GM21737 (cell line): ENCODE measurements at regions not wholly inside any gene's neighbourhood (a gene's known extent, or its start where the extent isn't known, plus 50 kb on each side); places are given as distances from the start of the nearest gene placed in this dataset.
"Not testable (repeated sequence)": the region's sequence is repeated elsewhere in the genome, so short reads cannot be mapped to it uniquely, and the experiment has no call there.

ENCODE experiments used
- ATAC-seq: cut with Tn5 transposase; IDR thresholded peaks from one replicate; pipeline ENCODE4 v1.9.1; 2021; ENCODE audit warnings: mild to moderate bottlenecking, moderate library complexity; ENCODE audit not compliant: unreplicated experiment

- no peak for ATAC-seq
Observed at GRCh38 chr4:171378323-171378722, 434.9 kb upstream of the GALNTL6 start.

GRCh38 chr4:171376724-171377123, 436.5 kb upstream of the GALNTL6 start:
- ATAC-seq, result no peak

GRCh38 chr4:171353535-171353934, 459.7 kb upstream of the GALNTL6 start:
- no peak for ATAC-seq

DNA sequence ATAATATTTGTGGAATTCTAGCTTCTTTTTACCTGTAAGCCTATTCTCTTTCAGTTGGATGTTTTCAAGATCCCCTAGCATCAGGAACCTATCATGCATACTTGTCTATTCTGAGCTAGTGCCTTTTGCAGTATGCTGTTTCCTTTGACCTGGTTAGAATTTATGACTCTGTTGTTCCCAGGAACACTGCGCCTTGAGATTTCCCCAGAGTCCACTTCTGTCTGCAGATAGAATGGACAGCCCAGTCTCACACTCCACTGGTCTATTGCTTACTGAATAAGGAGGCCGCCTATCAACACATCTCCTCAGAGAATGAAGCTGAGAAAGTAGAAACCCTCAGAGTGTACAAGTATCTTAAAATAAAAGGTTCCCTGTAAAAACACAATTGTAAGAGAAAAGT, 465.1 kb upstream of the GALNTL6 start:
- no peak for ATAC-seq

DNA sequence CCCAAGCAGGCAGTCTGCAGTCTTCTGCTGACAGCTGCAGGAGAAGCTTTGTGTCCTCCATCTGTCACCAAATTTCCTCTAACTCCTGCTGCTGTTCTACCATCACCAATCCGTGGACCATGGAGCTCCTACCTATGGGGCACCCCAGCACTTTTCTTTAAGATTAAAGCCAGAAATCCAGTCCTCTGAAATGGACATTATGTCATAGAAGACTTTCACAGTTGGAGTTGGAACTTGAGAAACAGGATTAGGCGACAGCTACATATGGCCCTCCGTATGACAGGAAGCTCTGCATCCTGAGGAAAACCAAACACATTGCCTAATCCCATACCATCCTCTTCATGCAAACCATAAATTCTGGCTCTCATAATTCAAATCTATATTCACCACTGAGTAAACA, 470.6 kb upstream of the GALNTL6 start:
- no peak for ATAC-seq

DNA sequence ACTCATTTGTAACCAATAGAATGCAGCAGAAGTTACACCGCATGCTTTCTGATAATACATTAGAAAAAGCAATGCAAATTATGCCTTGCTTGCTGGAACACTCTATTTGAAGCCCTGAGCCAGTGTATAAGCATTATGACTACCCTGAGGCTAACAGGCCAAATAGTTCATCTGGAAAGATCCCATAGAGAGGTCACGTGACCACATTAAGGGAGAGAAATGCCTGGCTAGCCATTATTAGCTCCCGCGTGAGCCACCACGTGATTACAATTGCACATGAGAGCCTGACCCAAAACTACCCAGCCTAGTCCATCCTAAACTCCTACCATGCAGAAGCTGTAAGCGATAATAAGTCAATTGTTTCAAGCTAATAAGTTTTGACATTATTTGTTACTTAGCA, 472.9 kb upstream of the GALNTL6 start:
- ATAC-seq, result no peak

- no peak for ATAC-seq
Observed at GRCh38 chr4:171334549-171334948, 478.7 kb upstream of the GALNTL6 start.

- ATAC-seq, result no peak
Observed at GRCh38 chr4:171308661-171309060, 504.5 kb upstream of the GALNTL6 start.

DNA sequence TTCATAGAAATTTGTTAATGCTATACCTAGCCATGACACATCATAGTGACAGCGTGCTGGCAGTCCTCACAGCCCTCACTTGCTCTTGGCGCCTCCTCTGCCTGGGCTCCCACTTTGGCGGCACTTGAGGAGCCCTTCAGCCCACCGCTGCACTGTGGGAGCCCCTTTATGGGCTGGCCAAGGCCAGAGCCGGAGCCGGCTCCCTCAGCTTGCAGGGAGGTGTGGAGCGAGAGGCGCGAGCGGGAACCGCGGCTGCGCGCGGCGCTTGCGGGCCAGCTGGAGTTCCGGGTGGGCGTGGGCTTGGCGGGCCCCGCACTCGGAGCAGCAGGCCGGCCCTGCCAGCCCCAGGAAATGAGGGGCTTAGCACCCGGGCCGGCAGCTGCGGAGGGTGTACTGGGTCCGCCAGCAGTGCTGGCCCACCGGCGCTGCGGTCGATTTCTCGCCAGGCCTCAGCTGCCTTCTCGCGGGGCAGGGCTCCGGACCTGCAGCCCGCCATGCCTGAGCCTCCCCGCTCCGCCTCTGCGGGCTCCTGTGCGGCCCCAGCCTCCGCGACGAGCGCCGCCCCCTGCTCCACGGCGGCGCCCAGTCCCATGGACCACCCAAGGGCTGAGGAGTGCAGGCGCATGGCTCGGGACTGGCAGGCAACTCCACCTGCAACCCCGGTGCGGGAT, 515.0 kb upstream of the GALNTL6 start:
- ATAC-seq, result not testable (repeated sequence)

DNA sequence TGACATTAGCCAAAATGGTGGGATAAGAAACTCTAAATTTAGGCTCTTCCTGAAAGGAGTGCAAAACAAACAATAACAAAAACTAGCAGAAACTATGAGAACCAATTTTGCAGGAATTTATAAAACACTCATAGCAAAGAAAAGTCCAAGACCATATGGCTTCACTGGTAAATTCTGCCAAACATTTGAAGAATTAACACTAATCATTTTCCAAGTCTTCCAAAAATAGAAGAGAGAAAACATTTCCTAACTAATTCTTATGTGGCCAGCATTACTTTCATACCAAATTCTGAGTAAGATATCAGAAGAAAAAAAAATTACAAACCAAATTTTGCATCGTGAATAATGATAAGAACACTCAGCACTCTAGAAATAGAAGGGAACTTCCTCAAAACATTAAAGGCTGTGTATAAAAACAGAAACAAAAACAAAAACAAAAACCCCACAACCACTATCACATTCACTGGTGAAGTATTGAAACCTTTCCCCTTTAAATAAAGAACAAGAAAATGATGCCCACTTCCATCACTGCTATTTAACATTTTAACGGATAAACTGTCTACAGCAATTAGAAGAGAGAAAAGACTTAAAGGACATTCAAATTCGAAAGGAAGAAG, 524.3 kb upstream of the GALNTL6 start:
- ATAC-seq, result no peak

DNA sequence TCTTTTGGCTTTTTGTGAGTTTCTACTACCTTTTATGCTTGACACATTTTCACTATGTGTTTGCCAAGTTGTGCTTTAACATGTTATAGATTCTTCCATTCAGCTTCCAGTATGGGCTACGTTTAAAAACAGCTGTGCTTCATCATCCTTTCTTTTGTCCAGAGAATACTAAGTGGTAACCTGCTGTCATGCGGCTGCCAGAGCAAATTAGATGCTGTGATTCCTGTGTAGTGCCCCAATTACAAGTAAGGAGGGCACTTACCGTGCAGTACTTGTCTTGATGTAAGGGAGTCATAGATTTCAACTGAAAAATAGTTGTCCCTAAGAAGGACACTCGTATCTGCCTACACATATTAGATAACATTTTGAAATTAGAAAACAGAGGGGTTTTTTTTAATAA, 531.8 kb upstream of the GALNTL6 start:
- ATAC-seq, result no peak

GRCh38 chr4:171279131-171279530, 534.1 kb upstream of the GALNTL6 start:
- ATAC-seq, result no peak

DNA sequence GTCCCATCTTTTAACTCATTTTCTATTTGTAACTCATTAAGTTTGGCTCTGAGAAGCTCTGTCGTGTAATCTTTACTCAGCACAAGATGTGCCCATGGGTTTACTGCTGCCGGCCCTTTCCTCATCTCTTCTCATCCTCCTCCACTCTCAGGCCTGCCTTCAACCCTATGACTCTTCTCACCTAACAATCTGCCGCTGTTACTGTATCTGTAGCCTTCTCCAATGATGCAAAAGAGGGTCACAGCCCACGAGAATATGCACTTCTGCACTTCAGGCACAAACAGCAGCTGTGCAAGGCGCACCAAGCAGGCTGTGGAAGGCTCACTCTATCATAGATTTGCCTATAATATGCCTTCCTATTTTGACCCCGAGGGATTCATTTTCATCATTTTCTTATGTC, 546.5 kb upstream of the GALNTL6 start:
- no peak for ATAC-seq

- no peak for ATAC-seq
Observed at GRCh38 chr4:171265190-171265818, 547.9 kb upstream of the GALNTL6 start.

DNA sequence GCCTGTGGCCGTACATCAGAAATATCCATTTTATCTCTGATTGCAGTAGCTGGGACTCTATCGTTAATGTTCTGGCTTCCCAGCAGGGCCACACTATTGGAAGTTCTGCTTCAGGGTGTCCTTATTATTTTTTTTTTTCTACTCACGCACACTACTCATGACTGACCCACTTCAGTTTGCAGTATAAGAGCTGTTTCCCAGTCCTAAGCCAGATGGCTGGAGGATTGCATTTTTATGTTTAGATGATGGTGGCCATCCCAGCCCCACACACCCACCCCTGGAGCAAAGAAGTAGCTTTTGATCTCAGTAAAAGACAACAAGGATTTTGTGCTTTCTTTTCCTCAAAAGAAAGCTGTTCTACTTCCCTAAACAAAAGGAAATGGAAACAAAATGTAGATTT, 557.0 kb upstream of the GALNTL6 start:
- no peak for ATAC-seq

DNA sequence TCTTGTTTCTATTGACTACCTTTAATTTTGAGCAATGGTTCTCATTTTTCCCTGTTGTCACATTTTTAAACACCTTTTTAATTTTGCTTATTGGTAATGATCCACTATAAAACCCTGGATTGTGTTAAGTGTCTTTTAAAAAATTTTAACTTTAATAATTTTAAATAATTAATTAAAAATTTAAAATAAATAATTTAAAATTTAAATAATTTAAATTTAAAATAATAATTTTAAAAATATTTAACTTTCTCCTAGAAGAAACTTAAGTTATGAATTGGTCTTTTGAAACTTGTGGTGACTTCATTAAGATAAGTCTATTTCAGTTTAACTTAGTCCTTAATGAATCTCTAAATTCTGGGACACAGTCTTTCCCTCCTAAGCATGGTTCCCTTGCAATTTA, 566.3 kb upstream of the GALNTL6 start:
- ATAC-seq, result no peak

DNA sequence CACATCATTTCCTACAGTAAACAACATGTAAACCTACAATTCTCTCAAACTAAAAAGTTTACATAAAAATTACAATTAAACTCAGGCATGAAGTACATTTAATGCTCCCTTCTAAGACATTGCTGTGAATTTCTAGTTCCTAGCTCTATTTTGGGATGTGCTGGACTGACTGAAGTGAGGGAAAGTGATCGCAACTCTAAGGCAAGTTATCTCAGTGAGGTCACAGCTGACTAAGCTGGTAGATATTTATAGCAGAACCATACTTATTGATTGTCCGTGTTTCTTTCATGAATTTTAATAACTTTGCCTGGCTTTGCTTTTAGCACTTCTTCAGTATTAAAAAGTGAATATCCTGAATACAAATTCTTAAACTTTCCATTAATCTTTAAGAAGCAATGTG, 570.4 kb upstream of the GALNTL6 start:
- ATAC-seq, result no peak

DNA sequence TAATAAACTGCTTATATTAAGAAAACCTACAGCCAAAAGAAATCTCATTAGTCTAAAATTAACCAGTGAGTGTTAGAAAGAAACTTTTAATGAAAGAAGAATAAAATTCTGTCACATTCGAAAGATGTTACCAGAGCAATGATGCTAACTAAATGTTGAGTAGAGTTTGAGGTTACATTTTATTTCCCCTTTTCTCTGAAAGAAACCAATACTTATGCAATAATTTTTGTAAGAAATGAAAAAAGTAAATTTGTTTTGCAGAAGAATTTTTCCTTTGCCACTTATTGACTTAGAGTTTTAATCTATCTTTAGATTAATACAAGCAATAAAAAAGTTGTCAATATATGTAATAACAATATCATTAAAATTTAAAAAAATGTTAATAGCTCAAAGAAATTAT, 574.0 kb upstream of the GALNTL6 start:
- ATAC-seq, result no peak

GRCh38 chr4:171235521-171235920, 577.7 kb upstream of the GALNTL6 start:
- ATAC-seq, result no peak

GRCh38 chr4:171229354-171229753, 583.9 kb upstream of the GALNTL6 start:
- not testable (repeated sequence) for ATAC-seq

DNA sequence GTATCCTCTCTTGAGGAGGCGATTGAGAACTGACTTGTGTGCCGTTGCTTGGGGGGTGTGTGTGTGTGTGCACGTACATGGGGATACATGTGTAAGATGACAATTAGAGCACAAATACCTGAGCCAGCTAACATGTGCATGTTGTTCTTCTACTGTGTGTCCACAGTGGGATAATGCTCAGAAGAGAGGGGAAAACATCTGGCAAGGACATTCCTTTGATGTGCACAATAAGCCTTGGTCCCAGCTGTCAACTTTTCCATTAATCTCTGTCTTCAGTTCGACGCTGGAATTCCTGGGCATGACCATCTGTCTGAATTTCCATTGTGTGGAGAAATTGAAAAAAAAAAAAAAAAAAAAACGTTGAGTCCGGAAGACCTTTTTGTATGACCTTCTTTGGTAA, 592.0 kb upstream of the GALNTL6 start:
- no peak for ATAC-seq

DNA sequence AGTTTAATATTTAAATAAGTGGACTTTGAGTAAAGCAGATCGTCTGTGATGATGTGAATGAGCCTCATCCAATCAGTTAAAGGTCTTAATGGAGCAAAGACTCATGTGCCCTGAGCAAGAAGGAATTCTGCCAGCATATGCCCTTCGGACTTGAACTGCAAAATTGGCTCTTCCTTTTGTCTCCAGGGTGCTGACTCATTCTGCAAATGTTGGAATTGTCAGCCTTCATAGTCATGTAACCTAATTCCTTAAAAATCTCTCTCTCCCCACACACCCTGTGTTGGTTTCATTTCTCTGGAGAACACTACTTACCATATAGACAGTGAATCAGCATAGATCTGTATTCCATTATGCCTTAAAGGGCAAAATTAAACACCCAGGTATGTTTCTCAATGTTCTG, 609.8 kb upstream of the GALNTL6 start:
- no peak for ATAC-seq
